CD14-positive monocyte (primary cell): ENCODE measurements at regions not wholly inside any gene's neighbourhood (a gene's known extent, or its start where the extent isn't known, plus 50 kb on each side); places are given as distances from the start of the nearest gene placed in this dataset.

Experiments
- DNase-seq, 3 donors: peaks; one replicate each; pipeline ENCODE4 v3.0.0-alpha.2; 2011 to 2022
- H2AFZ ChIP-seq: 2 replicates; pipeline ENCODE4 v1.6.0; 2012; ENCODE audit warnings: mild to moderate bottlenecking, low read depth, low read length, inconsistent platforms; ENCODE audit not compliant: insufficient read depth, poor library complexity, severe bottlenecking
- H3K27ac ChIP-seq, 2 donors: 1 replicate in 1 of 2; 2 replicates in 1 of 2; pipeline ENCODE4 v1.5.1; 2012 to 2013; ENCODE audit warnings: low read length in 2 of 2, control low read depth in 1 of 2, inconsistent platforms in 1 of 2, low read depth in 1 of 2, mild to moderate bottlenecking in 1 of 2
- H3K27me3 ChIP-seq, 2 donors: one replicate each; pipeline versions ENCODE4 v1.6.0 to v1.6.1; 2011 to 2013; ENCODE audit warnings: low read length in 2 of 2; ENCODE audit not compliant: control insufficient read depth in 2 of 2, insufficient read depth in 2 of 2
- H3K36me3 ChIP-seq, 2 donors: replicated peaks in 1 of 2; 1 replicate in 1 of 2; 2 replicates in 1 of 2; pipeline versions ENCODE4 v1.5.1 to v1.6.1; 2012 to 2013; ENCODE audit warnings: low read length in 2 of 2, control low read depth in 1 of 2, inconsistent platforms in 1 of 2, mild to moderate bottlenecking in 1 of 2; ENCODE audit not compliant: insufficient read depth in 2 of 2, control insufficient read depth in 1 of 2
- H3K4me1 ChIP-seq, 2 donors: 1 replicate in 1 of 2; 2 replicates in 1 of 2; pipeline versions ENCODE4 v1.5.1 to v1.6.1; 2012 to 2013; ENCODE audit warnings: low read length in 2 of 2, control low read depth in 1 of 2, inconsistent platforms in 1 of 2, mild to moderate bottlenecking in 1 of 2, moderate library complexity in 1 of 2; ENCODE audit not compliant: insufficient read depth in 2 of 2, control insufficient read depth in 1 of 2
- H3K4me2 ChIP-seq: replicated peaks from 2 replicates; pipeline ENCODE3; 2012; ENCODE audit warnings: low read length, moderate library complexity, mild to moderate bottlenecking; ENCODE audit not compliant: poor library complexity, severe bottlenecking; ENCODE audit errors: extremely low read depth
- H3K4me3 ChIP-seq, 3 experiments: fragments of 200-600 bp in 1 of 3; sonication (generic) in 1 of 3; replicated peaks in 1 of 3; 1 replicate in 2 of 3; 2 replicates in 1 of 3; pipeline ENCODE4 v1.5.1; 2011 to 2013; ENCODE audit warnings: low read length in 3 of 3, mild to moderate bottlenecking in 3 of 3, control low read depth in 2 of 3, low read depth in 2 of 3, inconsistent platforms in 1 of 3, moderate library complexity in 1 of 3
- H3K79me2 ChIP-seq: 2 replicates; pipeline ENCODE4 v1.6.0; 2012; ENCODE audit warnings: mild to moderate bottlenecking, control low read depth, inconsistent platforms, low read length, moderate library complexity; ENCODE audit not compliant: insufficient read depth
- H3K9ac ChIP-seq: 2 replicates; pipeline ENCODE4 v1.6.0; 2017; ENCODE audit warnings: low read length, mild to moderate bottlenecking; ENCODE audit not compliant: insufficient read depth, poor library complexity, severe bottlenecking
- H3K9me3 ChIP-seq, 2 donors: replicated peaks in 1 of 2; 1 replicate in 1 of 2; 2 replicates in 1 of 2; pipeline versions ENCODE4 v1.5.1 to v1.6.1; 2012 to 2013; ENCODE audit warnings: low read length in 2 of 2, control low read depth in 1 of 2; ENCODE audit not compliant: control insufficient read depth in 1 of 2, insufficient read depth in 1 of 2
- H4K20me1 ChIP-seq: 2 replicates; pipeline ENCODE4 v1.6.0; 2012; ENCODE audit warnings: mild to moderate bottlenecking, low read length, control low read depth, moderate library complexity; ENCODE audit not compliant: insufficient read depth
- H3K27ac Mint-ChIP-seq, 7 donors: one replicate each; pipeline ENCODE4 v1.8.0; 2020; ENCODE audit warnings: mild to moderate bottlenecking in 7 of 7, mixed read lengths in 7 of 7, moderate library complexity in 6 of 7, inconsistent platforms in 2 of 7
- H3K27me3 Mint-ChIP-seq, 3 donors: one replicate each; pipeline ENCODE4 v1.8.0; 2021 to 2022; ENCODE audit warnings: low read depth in 3 of 3, mild to moderate bottlenecking in 3 of 3, mixed read lengths in 3 of 3, moderate library complexity in 3 of 3, inconsistent platforms in 1 of 3
- H3K36me3 Mint-ChIP-seq, 2 donors: one replicate each; pipeline ENCODE4 v1.8.0; 2020; ENCODE audit warnings: mixed read lengths in 2 of 2, inconsistent platforms in 1 of 2, mild to moderate bottlenecking in 1 of 2
- H3K4me1 Mint-ChIP-seq: one replicate; pipeline ENCODE4 v1.8.0; 2020; ENCODE audit warnings: mild to moderate bottlenecking, mixed read lengths
- H3K4me3 Mint-ChIP-seq, 2 donors: one replicate each; pipeline ENCODE4 v1.8.0; 2020; ENCODE audit warnings: mild to moderate bottlenecking in 2 of 2, mixed read lengths in 2 of 2, moderate library complexity in 1 of 2
- H3K9me3 Mint-ChIP-seq, 7 donors: one replicate each; pipeline ENCODE4 v1.8.0; 2020 to 2022; ENCODE audit warnings: mixed read lengths in 7 of 7, mild to moderate bottlenecking in 6 of 7, moderate library complexity in 6 of 7, inconsistent platforms in 2 of 7
- CTCF ChIP-seq: fragments of 200-600 bp; IDR thresholded peaks from one replicate; pipeline ENCODE4 v1.8.0; 2022; ENCODE audit warnings: antibody characterized with exemption, mild to moderate bottlenecking
- whole genome bisulfite sequencing: methylation state at CpG from one replicate; pipeline ENCODE4 v1.1.5; 2013; ENCODE audit warnings: missing lambda C conversion rate; ENCODE audit not compliant: insufficient coverage; 5-methylcytosine and 5-hydroxymethylcytosine counted together
- intact Hi-C, 2 donors: fragments of 100-400 bp; cut with micrococcal nuclease; formaldehyde crosslinking; loops; one replicate each; pipeline versions ENCODE4 v1.15.0 to v1.15.1; 2023

GRCh38 chr3:86837871-86838270 lies 153.1 kb downstream of the VGLL3 start:
- Histone ChIP-seq H3K36me3 (no peaks in the 10 kb centered on the region), H4K20me1 (no peaks in the 10 kb centered on the region), H3K4me2 (no peak overlapping the region), H3K27ac (no peak overlapping the region), H3K4me1 (no peaks in the 10 kb centered on the region), H3K79me2 (no peaks in the 10 kb centered on the region), H3K9me3 (peaks cover 0 to 3% of the 10 kb centered on the region in 2 donors), H3K4me3 (no peak overlapping the region), H2AFZ (no peak overlapping the region), H3K27me3 (no peaks in the 10 kb centered on the region), H3K9ac (no peak overlapping the region)
- Mint-ChIP-seq H3K4me3 (no peak overlapping the region), H3K9me3 (peaks cover 0 to 3% (median 2%) of the 10 kb centered on the region in 7 donors), H3K4me1 (no peaks in the 10 kb centered on the region), H3K27ac (no peak overlapping the region), H3K36me3 (no peaks in the 10 kb centered on the region), H3K27me3 (peaks cover 0 to 2% (median 0%) of the 10 kb centered on the region in 3 donors)
- WGBS = no CpG with 5 or more reads among the region's 1 CpG
- DNase-seq = no peak
- intact Hi-C loops = no loop called here
- TF ChIP-seq CTCF = no peak

GRCh38 chr3:86830566-86830965 lies 160.4 kb downstream of the VGLL3 start:
- Mint-ChIP-seq H3K4me3 (no peak overlapping the region), H3K9me3 (peaks cover 0 to 6% (median 0%) of the 10 kb centered on the region in 7 donors), H3K27ac (no peak overlapping the region), H3K4me1 (no peaks in the 10 kb centered on the region), H3K27me3 (peaks cover 0 to 2% (median 0%) of the 10 kb centered on the region in 3 donors), H3K36me3 (no peaks in the 10 kb centered on the region)
- Histone ChIP-seq H3K79me2 (no peaks in the 10 kb centered on the region), H3K9me3 (no peaks in the 10 kb centered on the region), H3K9ac (no peak overlapping the region), H3K4me2 (no peak overlapping the region), H3K27ac (no peak overlapping the region), H2AFZ (no peak overlapping the region), H3K4me3 (no peak overlapping the region), H3K27me3 (no peaks in the 10 kb centered on the region), H3K4me1 (no peaks in the 10 kb centered on the region), H4K20me1 (no peaks in the 10 kb centered on the region), H3K36me3 (no peaks in the 10 kb centered on the region)
- WGBS = no CpG with 5 or more reads among the region's 1 CpG
- intact Hi-C loops = no loop called here
- TF ChIP-seq CTCF = no peak
- DNase-seq = no peak
